AG10803 (cell line): ENCODE measurements at regions not wholly inside any gene's neighbourhood (a gene's known extent, or its start where the extent isn't known, plus 50 kb on each side); places are given as distances from the start of the nearest gene placed in this dataset.

Experiments used
- DNase-seq: peaks from one replicate; pipeline ENCODE4 v3.0.0; 2010; ENCODE audit warnings: low read depth
- H3K4me3 ChIP-seq: 2 replicates; pipeline ENCODE4 v1.5.1; 2011; ENCODE audit warnings: mild to moderate bottlenecking, low read length, control low read depth
- CTCF ChIP-seq: conservative IDR thresholded peaks from 2 replicates; pipeline ENCODE4 v1.5.1; 2011; ENCODE audit warnings: mild to moderate bottlenecking, low read length, control low read depth, inconsistent platforms

DNA sequence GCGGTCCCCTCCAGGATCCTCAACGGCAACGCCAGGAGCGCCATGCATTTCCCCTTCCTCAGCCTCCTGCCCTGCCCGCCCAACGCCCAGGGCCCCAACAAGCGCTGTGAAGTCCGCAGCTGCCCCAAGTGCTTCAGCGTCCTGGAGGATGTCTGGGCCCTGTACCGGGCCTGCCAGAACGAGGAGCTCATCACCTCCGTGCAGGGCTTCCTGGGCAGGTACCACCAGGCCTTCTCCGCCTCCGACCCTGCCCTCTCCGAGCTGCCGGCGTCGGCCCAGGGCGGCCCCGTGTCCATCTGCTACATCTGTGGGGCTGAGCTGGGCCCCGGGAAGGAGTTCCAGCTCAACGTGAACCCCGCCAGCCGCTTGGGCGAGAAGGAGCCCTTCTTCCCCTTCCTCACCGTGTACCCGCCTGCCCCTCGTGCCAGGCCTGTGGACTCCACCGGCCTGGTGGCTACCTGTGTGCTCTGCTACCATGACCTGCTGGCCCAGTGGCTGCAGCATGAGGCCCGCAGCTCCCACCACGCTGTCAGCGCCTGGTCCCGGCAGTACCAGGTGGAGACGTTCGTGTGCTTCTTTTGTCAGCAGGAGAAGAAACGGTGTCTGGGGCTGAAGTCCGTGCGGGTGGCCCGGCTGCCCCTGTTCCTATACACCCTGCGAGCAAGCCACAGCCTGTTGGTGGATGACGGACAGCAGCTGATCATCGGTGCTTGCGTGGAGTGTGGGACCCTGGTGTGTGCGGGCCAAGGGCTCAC, 58.9 kb upstream of the CIBAR2 start:
- no peak for DNase-seq
- TF ChIP-seq CTCF, result no peak
- H3K4me3 ChIP-seq, result peak overlapping the region; percentile 87

DNA sequence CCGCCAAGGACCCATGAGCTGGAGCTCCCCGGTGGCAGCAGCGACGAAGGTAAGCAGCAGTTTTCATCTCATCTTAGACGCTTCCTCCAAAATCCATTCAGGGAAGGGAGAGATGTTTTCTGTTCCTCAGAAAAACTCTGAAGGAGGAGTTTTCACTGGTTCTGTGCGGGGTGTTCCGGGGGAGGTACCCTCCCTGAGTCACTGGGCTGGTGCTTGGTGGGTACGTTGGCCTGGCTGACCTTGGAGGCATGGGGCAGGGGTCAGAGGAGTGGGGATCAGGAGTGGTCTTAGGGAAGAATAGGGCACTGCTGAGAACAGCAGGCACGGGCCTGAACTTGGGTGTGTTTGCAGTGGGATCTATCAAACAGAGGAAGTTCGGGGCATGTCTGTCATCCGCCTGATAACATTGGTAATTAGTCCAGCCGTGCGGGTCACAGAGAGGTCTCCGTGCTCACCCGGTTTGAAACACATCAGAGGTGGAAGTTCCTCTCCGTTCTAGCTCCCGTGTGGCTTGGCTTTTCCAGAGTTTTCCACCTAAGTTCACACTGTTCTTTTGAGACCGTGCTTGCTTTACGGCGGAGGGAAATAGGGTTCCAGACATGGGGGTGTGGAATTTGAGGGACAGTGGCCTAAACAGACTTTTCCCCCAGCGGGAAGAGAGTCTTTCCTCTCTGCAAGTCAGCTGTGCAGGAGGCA, 59.6 kb upstream of the CIBAR2 start:
- no peak for TF ChIP-seq CTCF
- peak overlapping the region; percentile 87 for H3K4me3 ChIP-seq

DNA sequence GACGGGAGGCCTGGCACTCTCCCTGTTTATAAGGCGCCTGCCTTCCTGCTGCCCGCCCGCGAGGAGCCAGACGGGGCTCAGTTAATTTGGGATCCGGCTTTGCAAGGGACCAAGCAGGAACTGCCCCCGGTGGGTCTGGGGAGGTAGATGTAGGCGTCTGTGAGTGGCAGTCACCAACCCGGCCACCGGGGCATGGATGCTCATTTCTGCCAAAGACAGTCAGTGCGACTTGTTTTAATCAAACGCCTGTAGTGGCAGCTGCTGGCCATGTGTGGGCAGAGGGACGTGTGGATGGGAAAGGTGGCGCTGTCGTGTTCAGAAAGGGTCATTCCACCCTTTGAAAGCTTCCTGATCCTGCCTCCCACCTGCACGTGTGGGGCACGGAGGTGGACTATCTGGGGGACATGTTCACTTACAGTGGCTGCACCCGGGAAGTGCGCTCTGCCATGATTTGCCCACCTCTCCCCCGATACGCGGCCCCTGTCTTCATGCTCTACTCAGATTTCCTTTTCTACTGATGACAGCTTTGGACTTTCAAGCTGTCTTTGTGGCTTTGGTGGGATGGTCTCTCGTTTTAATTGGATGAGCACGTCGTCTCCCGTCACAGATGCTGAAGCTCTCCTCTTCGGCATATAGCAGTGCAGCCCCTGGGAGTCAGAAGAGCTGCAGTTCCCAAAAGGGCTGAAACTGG, 60.3 kb upstream of the CIBAR2 start:
- DNase-seq, result peak; percentile 54
- peak overlapping the region; percentile 87 for H3K4me3 ChIP-seq
- peak; percentile 53 for TF ChIP-seq CTCF

More for the DNA sequence above, 59.6 kb upstream of the CIBAR2 start:
- DNase-seq, result peak; percentile 11

DNA sequence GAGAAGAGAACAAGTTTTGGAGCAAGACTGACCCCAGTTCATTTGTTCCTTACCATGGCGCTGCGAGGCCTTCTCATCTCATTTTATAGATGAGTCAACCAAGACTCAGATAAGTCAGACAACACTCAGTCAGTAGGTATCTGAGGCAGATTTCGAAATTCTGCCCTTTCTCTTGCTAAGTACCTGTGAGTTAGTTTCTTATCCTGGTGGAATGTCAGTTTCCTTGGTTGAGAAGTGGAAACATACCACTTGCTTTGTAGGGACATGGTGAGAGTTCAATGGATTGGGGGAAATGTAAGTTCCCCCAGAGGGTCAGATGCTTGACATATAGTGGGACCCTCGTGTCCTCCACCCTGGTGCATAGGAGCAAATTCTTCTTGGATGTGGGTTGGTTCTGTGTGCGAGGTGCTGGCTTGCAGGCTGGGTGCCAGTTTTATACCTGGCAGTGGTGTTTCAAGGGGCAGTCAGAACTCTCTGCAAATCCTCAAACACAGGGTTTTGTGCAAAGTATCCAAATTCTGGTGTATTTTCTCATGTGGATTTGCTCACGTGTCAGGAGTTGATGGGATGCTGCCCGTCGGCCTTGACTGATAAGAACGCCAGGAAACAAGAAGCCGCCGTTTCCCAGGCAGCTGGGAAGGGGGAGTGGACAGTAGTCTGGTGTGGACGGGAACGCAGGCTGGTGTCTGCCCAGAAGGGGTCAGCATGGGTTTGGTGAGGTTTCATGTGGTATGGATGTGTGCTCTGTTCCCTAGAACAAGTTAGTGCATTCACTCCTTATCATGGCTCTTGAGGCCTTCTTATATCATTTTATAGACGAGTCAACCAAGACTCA, 61.1 kb upstream of the CIBAR2 start:
- peak; percentile 82 for DNase-seq
- TF ChIP-seq CTCF, result peak; percentile 33
- H3K4me3 ChIP-seq, result peak overlapping the region; percentile 87

GRCh38 chr16:85173981-85174751, 61.9 kb upstream of the CIBAR2 start:
- H3K4me3 ChIP-seq, result peak overlapping the region; percentile 87
- DNase-seq, result peak; percentile 91
- TF ChIP-seq CTCF, result no peak
